SK-N-SH (cell line): ENCODE measurements at regions not wholly inside any gene's neighbourhood (a gene's known extent, or its start where the extent isn't known, plus 50 kb on each side); places are given as distances from the start of the nearest gene placed in this dataset.

Experiments
- CTCF ChIA-PET: fragments of 300-600, 350-600 bp; formaldehyde crosslinking; extraction: SDS; loops from one replicate; lab custom pipeline; 2021; lab: Yijun Ruan, JAX
- POLR2A ChIA-PET: fragments of 350-600 bp; sonication (Branson Sonifier 250); formaldehyde crosslinking; extraction: SDS; loops from one replicate; lab custom pipeline; 2020; ENCODE audit warnings: antibody characterized with exemption, inconsistent platforms; lab: Yijun Ruan, JAX
- DNase-seq: peaks from one replicate; pipeline ENCODE4 v3.0.0; 2012
- H2AFZ ChIP-seq: fragments of 200-600 bp; sonication (generic); 2 replicates; pipeline ENCODE4 v1.8.1; 2016; ENCODE audit warnings: antibody characterized with exemption, mild to moderate bottlenecking, low read depth
- H3F3A ChIP-seq: fragments of 200-600 bp; sonication (generic); replicated peaks from 2 replicates; pipeline ENCODE3; 2016; ENCODE audit warnings: antibody characterized with exemption, mild to moderate bottlenecking; ENCODE audit not compliant: insufficient read depth
- H3K27ac ChIP-seq, 2 experiments: fragments of 200-500 bp in 1 of 2; fragments of 200-600 bp in 1 of 2; sonication (Bioruptor generic) in 1 of 2; sonication (generic), shearing (Covaris generic) in 1 of 2; 2 replicates each; pipeline versions ENCODE4 v1.5.1 to v1.6.1; 2014 to 2016; ENCODE audit warnings: low read depth in 2 of 2, inconsistent platforms in 1 of 2, low read length in 1 of 2, mild to moderate bottlenecking in 1 of 2, mixed read lengths in 1 of 2
- H3K27me3 ChIP-seq: fragments of 200-600 bp; sonication (generic), shearing (Covaris generic); 2 replicates; pipeline ENCODE4 v1.6.1; 2016; ENCODE audit warnings: mixed run types; ENCODE audit not compliant: insufficient read depth
- H3K36me3 ChIP-seq, 2 experiments: fragments of 200-500 bp in 1 of 2; fragments of 200-600 bp in 1 of 2; sonication (Bioruptor generic) in 1 of 2; sonication (generic) in 1 of 2; replicated peaks in 1 of 2; 2 replicates each; pipeline versions ENCODE3 to v1.5.1; 2014 to 2016; ENCODE audit warnings: low read length in 1 of 2, mild to moderate bottlenecking in 1 of 2; ENCODE audit not compliant: insufficient read depth in 2 of 2, control insufficient read depth in 1 of 2
- H3K4me1 ChIP-seq, 2 experiments: fragments of 200-500 bp in 1 of 2; fragments of 200-600 bp in 1 of 2; sonication (Bioruptor generic) in 1 of 2; sonication (generic), shearing (Covaris generic) in 1 of 2; 2 replicates each; pipeline versions ENCODE4 v1.5.1 to v1.6.1; 2014 to 2016; ENCODE audit warnings: low read depth in 1 of 2, low read length in 1 of 2, mixed run types in 1 of 2; ENCODE audit not compliant: insufficient read depth in 2 of 2, control insufficient read depth in 1 of 2
- H3K4me2 ChIP-seq: fragments of 200-600 bp; sonication (generic), shearing (Covaris generic); 2 replicates; pipeline ENCODE4 v1.6.1; 2017; ENCODE audit warnings: mixed run types
- H3K4me3 ChIP-seq, 2 experiments: fragments of 200-500 bp in 1 of 2; fragments of 200-600 bp in 1 of 2; sonication (Bioruptor generic) in 1 of 2; sonication (generic), shearing (Covaris generic) in 1 of 2; 2 replicates each; pipeline versions ENCODE4 v1.5.1 to v1.8.1; 2014 to 2016; ENCODE audit warnings: low read depth in 2 of 2, inconsistent platforms in 1 of 2, low read length in 1 of 2, mild to moderate bottlenecking in 1 of 2, mixed read lengths in 1 of 2, moderate library complexity in 1 of 2
- H3K79me2 ChIP-seq: fragments of 200-600 bp; sonication (generic); 2 replicates; pipeline ENCODE4 v1.8.1; 2017; ENCODE audit warnings: mild to moderate bottlenecking; ENCODE audit not compliant: insufficient read depth
- H3K9ac ChIP-seq: fragments of 200-600 bp; sonication (generic); 2 replicates; pipeline ENCODE4 v1.6.1; 2017; ENCODE audit warnings: mixed run types
- H3K9me2 ChIP-seq: fragments of 200-600 bp; sonication (generic); 2 replicates; pipeline ENCODE4 v1.6.1; 2017; ENCODE audit warnings: mixed run types
- H3K9me3 ChIP-seq: fragments of 200-600 bp; sonication (generic); 2 replicates; pipeline ENCODE4 v1.6.1; 2017; ENCODE audit warnings: mixed run types, mild to moderate bottlenecking, moderate library complexity
- H4K20me1 ChIP-seq: fragments of 200-600 bp; sonication (generic); 2 replicates; pipeline ENCODE4 v1.6.1; 2017; ENCODE audit warnings: mild to moderate bottlenecking, mixed run types; ENCODE audit not compliant: insufficient read depth
- CHD2 ChIP-seq: fragments of 150-350 bp; IDR thresholded peaks from 2 replicates; pipeline ENCODE4 v1.6.1; 2018; ENCODE audit warnings: low read length; ENCODE audit not compliant: partially characterized antibody
- GABPA ChIP-seq: IDR thresholded peaks from 2 replicates; pipeline ENCODE4 v1.4.0; 2012; ENCODE audit warnings: low read depth, mild to moderate bottlenecking
- GATA2 ChIP-seq: sonication (generic); formaldehyde crosslinking; IDR thresholded peaks from 2 replicates; pipeline ENCODE4 v1.5.0; 2020; ENCODE audit warnings: mild to moderate bottlenecking, missing genetic modification reagents
- MXI1 ChIP-seq: IDR thresholded peaks from 2 replicates; pipeline ENCODE4 v1.6.1; 2012; ENCODE audit warnings: mild to moderate bottlenecking, low read depth, low read length, improper control_type of control experiment
- NFIC ChIP-seq: IDR thresholded peaks from 2 replicates; pipeline ENCODE4 v1.4.0; 2012; ENCODE audit warnings: borderline replicate concordance
- NRF1 ChIP-seq: IDR thresholded peaks from 2 replicates; pipeline ENCODE4 v1.6.1; 2012; ENCODE audit warnings: low read depth, mild to moderate bottlenecking, low read length
- RAD21 ChIP-seq: IDR thresholded peaks from 2 replicates; pipeline ENCODE4 v1.6.1; 2012; ENCODE audit warnings: mild to moderate bottlenecking, low read length
- RCOR1 ChIP-seq: fragments of 150-350 bp; IDR thresholded peaks from 2 replicates; pipeline ENCODE4 v1.6.1; 2017; ENCODE audit warnings: antibody characterized with exemption, low read length
- RXRA ChIP-seq: IDR thresholded peaks from 2 replicates; pipeline ENCODE4 v1.4.0; 2012; ENCODE audit warnings: low read depth, mild to moderate bottlenecking, borderline replicate concordance
- SMC3 ChIP-seq: IDR thresholded peaks from 2 replicates; pipeline ENCODE4 v1.6.1; 2012; ENCODE audit warnings: low read depth, low read length, improper control_type of control experiment
- TCF12 ChIP-seq: IDR thresholded peaks from 2 replicates; pipeline ENCODE4 v1.4.0; 2012
- USF2 ChIP-seq: fragments of 150-350 bp; IDR thresholded peaks from 2 replicates; pipeline ENCODE4 v1.6.1; 2017; ENCODE audit warnings: antibody characterized with exemption, low read length, low read depth, borderline replicate concordance
- ZBTB33 ChIP-seq: IDR thresholded peaks from 2 replicates; pipeline ENCODE4 v1.4.0; 2012; ENCODE audit warnings: low read depth, borderline replicate concordance
- WGBS: methylation state at CpG from one replicate; pipeline ENCODE4 v1.1.6; 2017; ENCODE audit warnings: low lambda C conversion rate; 5-methylcytosine and 5-hydroxymethylcytosine counted together

- TF ChIP-seq ZBTB33 (peak; percentile 65; the same call in 1 of the 2 replicates), CHD2 (peak; percentile 44), RCOR1 (peak; percentile 84), NRF1 (no peak; the same call in 1 of the 2 replicates), RXRA (no peak), MXI1 (peak; percentile 67), USF2 (no peak), RAD21 (peak; percentile 29), GATA2 (CRISPR knock-in tag) (peak; percentile 78), GABPA (0 out of 2 replicates have a peak, but pooled peaks have one; percentile 31), TCF12 (peak; percentile 98), SMC3 (no peak; the same call in 1 of the 2 replicates), NFIC (peak; percentile 88)
- TF ChIP-seq, all 33 proteins: peak for 22
Observed at GRCh38 chr2:12948231-12948960, 231.7 kb downstream of the TRIB2 start (continued).

GRCh38 chr2:12948961-12949353 is 232.2 kb downstream of the TRIB2 start:
- Histone ChIP-seq H3K4me2 (peak overlapping the region; percentile 54), H3K36me3 (no peaks in the 10 kb centered on the region), H3K9ac (no peak overlapping the region), H3K27me3 (no peaks in the 10 kb centered on the region), H3K79me2 (no peaks in the 10 kb centered on the region), H2AFZ (peak overlapping the region; percentile 1; the same call in 1 of the 2 replicates), H3K9me2 (no peaks in the 10 kb centered on the region), H3K27ac (peak overlapping the region; percentile 59 to 100)
- WGBS: 61% methylated on average over 2 of the region's 2 CpGs
- TF ChIP-seq SMC3 (0 out of 2 replicates have a peak, but pooled peaks have one; percentile 8), RCOR1 (no peak)
- TF ChIP-seq, all 33 proteins: peak for 1
- Histone ChIP-seq H3K4me3 (no peak overlapping the region; a peak in 1 of 4 replicates), H3F3A (peaks cover 28% of the 10 kb centered on the region), H3K4me1 (peaks cover 32 to 37% of the 10 kb centered on the region in 2 experiments), H3K9me3 (no peaks in the 10 kb centered on the region), H4K20me1 (no peaks in the 10 kb centered on the region)
- ChIA-PET POLR2A (interaction anchor here (1.2 to 2.5 kb wide), 14 partner anchors 13 to 1120 kb away, joined by 3 to 16 read pairs (median 6); partner anchors contain the start of gene TRIB2), CTCF (interaction anchor here (0.8 to 4.9 kb wide), 21 partner anchors 10 to 1119 kb away, joined by 3 to 56 read pairs (median 5); partner anchors contain the start of gene TRIB2)
- no peak for DNase-seq
